ENCODE measurements at regions not wholly inside any gene's neighbourhood (a gene's known extent, or its start where the extent isn't known, plus 50 kb on each side); places are given as distances from the start of the nearest gene placed in this dataset.

DNA sequence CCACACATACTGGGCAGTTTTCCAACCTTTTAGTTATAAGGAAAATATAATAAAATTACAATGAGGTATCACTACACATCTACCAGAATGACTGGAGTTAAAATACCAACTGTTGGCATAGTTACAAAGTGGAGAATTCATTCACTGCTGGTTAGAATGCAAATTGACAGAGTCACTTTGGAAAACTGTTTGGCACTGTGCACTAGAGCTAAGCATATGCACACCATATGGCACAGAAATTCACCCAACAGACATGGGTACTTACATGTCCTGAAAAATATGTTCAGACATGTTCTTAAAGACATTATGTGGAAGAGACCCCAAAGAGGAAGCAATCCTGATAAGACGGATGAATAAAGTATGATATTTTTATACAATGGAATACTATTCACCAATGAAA, 686.1 kb upstream of the RAB6C start:
- TF ChIP-seq, protein P1, sequence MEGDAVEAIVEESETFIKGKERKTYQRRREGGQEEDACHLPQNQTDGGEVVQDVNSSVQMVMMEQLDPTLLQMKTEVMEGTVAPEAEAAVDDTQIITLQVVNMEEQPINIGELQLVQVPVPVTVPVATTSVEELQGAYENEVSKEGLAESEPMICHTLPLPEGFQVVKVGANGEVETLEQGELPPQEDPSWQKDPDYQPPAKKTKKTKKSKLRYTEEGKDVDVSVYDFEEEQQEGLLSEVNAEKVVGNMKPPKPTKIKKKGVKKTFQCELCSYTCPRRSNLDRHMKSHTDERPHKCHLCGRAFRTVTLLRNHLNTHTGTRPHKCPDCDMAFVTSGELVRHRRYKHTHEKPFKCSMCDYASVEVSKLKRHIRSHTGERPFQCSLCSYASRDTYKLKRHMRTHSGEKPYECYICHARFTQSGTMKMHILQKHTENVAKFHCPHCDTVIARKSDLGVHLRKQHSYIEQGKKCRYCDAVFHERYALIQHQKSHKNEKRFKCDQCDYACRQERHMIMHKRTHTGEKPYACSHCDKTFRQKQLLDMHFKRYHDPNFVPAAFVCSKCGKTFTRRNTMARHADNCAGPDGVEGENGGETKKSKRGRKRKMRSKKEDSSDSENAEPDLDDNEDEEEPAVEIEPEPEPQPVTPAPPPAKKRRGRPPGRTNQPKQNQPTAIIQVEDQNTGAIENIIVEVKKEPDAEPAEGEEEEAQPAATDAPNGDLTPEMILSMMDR (IDR thresholded peaks at IDR 0.05; ENCODE audit: poor library complexity) = no peak
- no peak for TF ChIP-seq EZH2 (IDR thresholded peaks at IDR 0.05; ENCODE audit: borderline replicate concordance)
- TF ChIP-seq EZH2phosphoT487 (IDR thresholded peaks at IDR 0.05; ENCODE audit: low read depth, severe bottlenecking, unreplicated experiment) = no peak
